ENCODE measurements at regions not wholly inside any gene's neighbourhood (a gene's known extent, or its start where the extent isn't known, plus 50 kb on each side); places are given as distances from the start of the nearest gene placed in this dataset.
A peak's percentile ranks its signal among the peaks of the same experiment; 100 is the strongest.
"Not testable (repeated sequence)": the region's sequence is repeated elsewhere in the genome, so short reads cannot be mapped to it uniquely, and the experiment has no call there.

DNA sequence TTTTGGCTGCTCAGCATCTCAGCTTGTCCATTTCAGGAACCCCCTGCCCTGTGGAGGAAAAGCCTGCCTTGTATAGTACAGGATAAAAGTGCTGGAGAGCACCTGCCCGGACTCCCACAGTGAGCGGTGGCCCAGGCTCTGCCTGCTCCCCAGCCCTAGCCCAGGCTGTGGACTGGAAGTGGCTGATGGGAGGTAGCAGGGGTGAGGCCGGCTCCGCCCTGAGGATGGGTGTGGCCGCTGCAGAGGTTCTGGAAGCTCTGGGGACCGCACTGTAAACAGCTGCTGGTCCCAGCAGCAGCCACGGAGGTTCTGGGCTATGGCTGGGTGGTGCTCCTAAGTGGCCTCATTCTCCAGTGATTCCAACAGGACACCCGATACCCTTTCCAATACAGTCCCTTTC is 56.6 kb upstream of the HELT start:
- Histone ChIP-seq H3K4me1 (ENCODE audit: control insufficient read depth, insufficient read depth, low read length, poor library complexity, severe bottlenecking) (no peaks in the 10 kb centered on the region), H3K27ac (ENCODE audit: insufficient read depth, low read length, poor library complexity, severe bottlenecking) (no peak overlapping the region), H3K9me3 (ENCODE audit: control insufficient read depth, low read length) (no peaks in the 10 kb centered on the region), H3K27me3 (replicated peaks; ENCODE audit: control insufficient read depth, insufficient read depth, low read length, poor library complexity, severe bottlenecking) (no peaks in the 10 kb centered on the region), H3K36me3 (ENCODE audit: control insufficient read depth, insufficient read depth, low read length) (no peaks in the 10 kb centered on the region), H3K4me3 (ENCODE audit: insufficient read depth, low read depth, low read length, poor library complexity, severe bottlenecking) (no peak overlapping the region)
- no peak for DNase-seq

DNA sequence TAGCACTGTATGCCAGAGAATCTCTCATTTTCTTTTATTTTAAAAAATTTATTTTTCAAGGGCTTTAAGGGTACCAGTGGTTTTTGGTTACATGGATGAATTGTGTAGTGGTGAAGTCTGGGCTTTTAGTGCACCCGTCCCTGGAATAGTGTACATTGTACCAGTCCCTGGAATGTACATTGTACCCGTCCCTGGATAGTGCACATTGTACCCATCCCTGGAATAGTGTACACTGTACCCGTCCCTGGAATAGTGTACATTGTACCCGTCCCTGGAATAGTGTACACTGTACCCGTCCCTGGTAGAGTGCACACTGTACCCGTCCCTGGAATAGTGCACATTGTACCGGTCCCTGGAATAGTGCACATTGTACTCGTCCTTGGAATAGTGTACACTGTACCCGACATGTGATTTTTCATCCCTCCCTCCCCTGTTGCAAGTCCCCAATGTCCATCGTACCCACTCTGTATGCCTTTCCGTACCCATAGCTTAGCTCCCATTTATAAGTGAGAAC is 56.1 kb upstream of the HELT start:
- Histone ChIP-seq H3K4me1 (ENCODE audit: control insufficient read depth, insufficient read depth, low read length, poor library complexity, severe bottlenecking) (no peaks in the 10 kb centered on the region), H3K27ac (ENCODE audit: insufficient read depth, low read length, poor library complexity, severe bottlenecking) (no peak overlapping the region), H3K27me3 (replicated peaks; ENCODE audit: control insufficient read depth, insufficient read depth, low read length, poor library complexity, severe bottlenecking) (no peaks in the 10 kb centered on the region), H3K9me3 (ENCODE audit: control insufficient read depth, low read length) (no peaks in the 10 kb centered on the region), H3K36me3 (ENCODE audit: control insufficient read depth, insufficient read depth, low read length) (no peaks in the 10 kb centered on the region), H3K4me3 (ENCODE audit: insufficient read depth, low read depth, low read length, poor library complexity, severe bottlenecking) (no peak overlapping the region)
- no peak for DNase-seq

DNA sequence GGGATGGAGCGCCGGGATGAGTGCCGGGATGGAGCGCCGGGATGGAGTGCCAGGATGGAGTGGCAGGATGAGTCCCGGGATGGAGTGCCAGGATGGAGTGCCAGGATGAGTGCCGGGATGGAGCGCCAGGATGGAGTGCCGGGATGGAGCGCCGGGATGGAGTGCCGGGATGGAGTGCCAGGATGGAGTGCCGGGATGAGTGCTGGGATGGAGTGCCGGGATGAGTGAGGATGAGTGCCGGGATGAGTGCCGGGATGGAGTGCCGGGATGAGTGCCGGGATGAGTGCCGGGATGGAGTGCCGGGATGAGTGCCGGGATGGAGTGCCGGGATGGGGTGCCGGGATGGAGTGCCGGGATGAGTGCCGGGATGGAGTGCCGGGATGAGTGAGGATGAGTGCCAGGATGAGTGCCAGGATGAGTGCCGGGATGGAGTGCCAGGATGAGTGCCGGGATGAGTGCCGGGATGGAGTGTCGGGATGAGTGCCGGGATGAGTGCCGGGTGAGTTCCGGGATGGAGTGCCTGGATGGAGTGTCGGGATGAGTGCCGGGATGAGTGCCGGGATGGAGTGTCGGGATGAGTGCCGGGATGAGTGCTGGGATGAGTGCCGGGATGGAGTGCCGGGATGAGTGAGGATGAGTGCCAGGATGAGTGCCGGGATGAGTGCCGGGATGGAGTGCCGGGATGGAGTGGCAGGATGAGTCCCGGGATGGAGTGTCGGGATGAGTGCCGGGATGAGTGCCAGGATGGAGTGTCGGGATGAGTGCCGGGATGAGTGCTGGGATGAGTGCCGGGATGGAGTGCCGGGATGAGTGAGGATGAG is 52.9 kb upstream of the HELT start:
- H3K36me3 ChIP-seq (ENCODE audit: control insufficient read depth, insufficient read depth, low read length); H3K4me3 ChIP-seq (ENCODE audit: insufficient read depth, low read depth, low read length, poor library complexity, severe bottlenecking); H3K27me3 ChIP-seq (replicated peaks; ENCODE audit: control insufficient read depth, insufficient read depth, low read length, poor library complexity, severe bottlenecking); DNase-seq; H3K27ac ChIP-seq (ENCODE audit: insufficient read depth, low read length, poor library complexity, severe bottlenecking); H3K9me3 ChIP-seq (ENCODE audit: control insufficient read depth, low read length); H3K4me1 ChIP-seq (ENCODE audit: control insufficient read depth, insufficient read depth, low read length, poor library complexity, severe bottlenecking): not testable (repeated sequence)

DNA sequence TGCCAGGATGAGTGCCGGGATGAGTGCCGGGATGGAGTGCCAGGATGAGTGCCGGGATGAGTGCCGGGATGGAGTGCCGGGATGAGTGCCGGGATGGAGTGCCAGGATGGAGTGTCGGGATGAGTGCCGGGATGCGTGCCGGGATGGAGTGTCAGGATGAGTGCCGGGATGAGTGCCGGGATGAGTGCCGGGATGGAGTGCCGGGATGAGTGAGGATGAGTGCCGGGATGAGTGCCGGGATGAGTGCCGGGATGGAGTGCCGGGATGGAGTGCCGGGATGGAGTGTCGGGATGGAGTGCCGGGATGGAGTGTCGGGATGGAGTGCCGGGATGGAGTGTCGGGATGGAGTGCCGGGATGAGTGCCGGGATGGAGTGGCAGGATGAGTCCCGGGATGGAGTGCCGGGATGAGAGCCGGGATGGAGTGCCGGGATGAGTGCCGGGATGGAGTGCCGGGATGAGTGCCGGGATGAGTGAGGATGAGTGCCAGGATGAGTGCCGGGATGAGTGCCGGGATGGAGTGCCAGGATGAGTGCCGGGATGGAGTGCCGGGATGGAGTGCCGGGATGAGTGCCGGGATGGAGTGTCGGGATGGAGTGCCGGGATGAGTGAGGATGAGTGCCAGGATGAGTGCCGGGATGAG is 52.1 kb upstream of the HELT start:
- H3K4me1 ChIP-seq (ENCODE audit: control insufficient read depth, insufficient read depth, low read length, poor library complexity, severe bottlenecking); H3K36me3 ChIP-seq (ENCODE audit: control insufficient read depth, insufficient read depth, low read length); H3K4me3 ChIP-seq (ENCODE audit: insufficient read depth, low read depth, low read length, poor library complexity, severe bottlenecking); DNase-seq; H3K27ac ChIP-seq (ENCODE audit: insufficient read depth, low read length, poor library complexity, severe bottlenecking); H3K27me3 ChIP-seq (replicated peaks; ENCODE audit: control insufficient read depth, insufficient read depth, low read length, poor library complexity, severe bottlenecking); H3K9me3 ChIP-seq (ENCODE audit: control insufficient read depth, low read length): not testable (repeated sequence)

DNA sequence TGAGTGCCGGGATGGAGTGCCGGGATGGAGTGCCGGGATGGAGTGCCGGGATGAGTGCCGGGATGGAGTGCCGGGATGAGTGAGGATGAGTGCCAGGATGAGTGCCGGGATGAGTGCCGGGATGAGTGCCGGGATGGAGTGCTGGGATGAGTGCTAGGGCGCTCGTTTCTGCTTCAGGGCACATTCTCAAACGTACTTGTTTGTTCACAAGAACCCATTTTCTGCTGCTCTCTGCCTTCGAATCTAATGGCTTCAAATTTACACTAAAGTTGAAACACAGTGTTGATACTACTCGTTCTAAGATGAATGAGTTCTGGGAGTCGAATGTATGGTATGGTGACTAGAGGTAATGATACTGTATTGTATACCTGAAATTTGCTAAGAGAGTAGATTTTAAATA is 50.6 kb upstream of the HELT start:
- H3K27me3 ChIP-seq (replicated peaks; ENCODE audit: control insufficient read depth, insufficient read depth, low read length, poor library complexity, severe bottlenecking); H3K36me3 ChIP-seq (ENCODE audit: control insufficient read depth, insufficient read depth, low read length); H3K27ac ChIP-seq (ENCODE audit: insufficient read depth, low read length, poor library complexity, severe bottlenecking); H3K9me3 ChIP-seq (ENCODE audit: control insufficient read depth, low read length); H3K4me3 ChIP-seq (ENCODE audit: insufficient read depth, low read depth, low read length, poor library complexity, severe bottlenecking); H3K4me1 ChIP-seq (ENCODE audit: control insufficient read depth, insufficient read depth, low read length, poor library complexity, severe bottlenecking): not testable (repeated sequence)
- DNase-seq: peak in 1 of 3 donors; percentile 3

DNA sequence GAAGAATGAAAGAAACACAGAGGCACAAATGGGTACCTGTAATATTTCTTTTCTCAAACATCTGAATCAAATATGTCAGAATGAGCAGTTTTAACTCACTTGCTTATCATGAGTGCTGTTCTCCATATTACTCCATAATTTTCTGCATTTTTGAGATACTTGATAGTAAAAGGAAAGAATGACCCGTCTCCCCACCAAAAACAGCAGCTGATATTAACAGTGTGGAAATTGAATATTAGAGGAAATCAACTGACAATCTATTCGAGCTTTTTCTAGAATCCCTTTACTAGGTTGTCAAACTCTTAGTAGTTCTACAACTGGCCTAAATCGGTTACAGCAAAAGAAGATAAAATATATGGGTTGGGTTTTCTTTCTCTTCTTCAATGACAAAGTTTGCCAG is 49.9 kb upstream of the HELT start:
- Histone ChIP-seq H3K4me1 (ENCODE audit: control insufficient read depth, insufficient read depth, low read length, poor library complexity, severe bottlenecking) (no peaks in the 10 kb centered on the region), H3K4me3 (ENCODE audit: insufficient read depth, low read depth, low read length, poor library complexity, severe bottlenecking) (no peak overlapping the region), H3K9me3 (ENCODE audit: control insufficient read depth, low read length) (no peaks in the 10 kb centered on the region), H3K27me3 (replicated peaks; ENCODE audit: control insufficient read depth, insufficient read depth, low read length, poor library complexity, severe bottlenecking) (no peaks in the 10 kb centered on the region), H3K27ac (ENCODE audit: insufficient read depth, low read length, poor library complexity, severe bottlenecking) (no peak overlapping the region), H3K36me3 (ENCODE audit: control insufficient read depth, insufficient read depth, low read length) (no peaks in the 10 kb centered on the region)
- no peak for DNase-seq
